DOHH2 (cell line): ENCODE measurements at regions not wholly inside any gene's neighbourhood (a gene's known extent, or its start where the extent isn't known, plus 50 kb on each side); places are given as distances from the start of the nearest gene placed in this dataset.

Experiments
- EZH2phosphoT487 ChIP-seq: fragments of 200-600 bp; sonication (generic); IDR thresholded peaks from 2 replicates; pipeline ENCODE4 v1.6.1; 2017; ENCODE audit warnings: borderline replicate concordance, mild to moderate bottlenecking, antibody characterized with exemption, low read length, moderate library complexity, mixed read lengths
- TF ChIP-seq, protein P1 (sequence below): fragments of 200-600 bp; sonication (generic); IDR thresholded peaks from one replicate; pipeline ENCODE4 v1.5.1; 2014; ENCODE audit warnings: antibody characterized with exemption, mild to moderate bottlenecking, low read depth, low read length; ENCODE audit not compliant: poor library complexity, severe bottlenecking

DNA sequence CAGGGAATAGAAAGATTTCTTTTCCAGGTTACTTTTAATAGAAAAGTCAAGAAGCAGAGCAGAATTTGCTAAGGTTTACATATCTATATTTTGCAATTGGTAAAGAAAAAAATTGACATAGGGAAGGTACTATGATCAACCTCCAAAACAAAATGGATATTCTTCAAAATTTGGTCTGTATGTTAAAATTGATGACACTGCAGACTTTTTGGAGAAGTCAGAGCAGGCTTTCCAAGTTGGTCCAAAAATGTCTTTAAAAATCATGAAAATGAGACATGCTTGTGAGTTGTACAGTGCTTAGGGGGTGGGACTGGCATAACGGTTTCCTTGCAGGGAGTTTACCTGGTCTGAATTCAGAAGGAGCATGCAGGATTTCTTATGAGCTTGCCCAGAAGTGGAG, 77.0 kb downstream of the TFPI2 start:
- no peak for TF ChIP-seq EZH2phosphoT487
- TF ChIP-seq, protein P1, sequence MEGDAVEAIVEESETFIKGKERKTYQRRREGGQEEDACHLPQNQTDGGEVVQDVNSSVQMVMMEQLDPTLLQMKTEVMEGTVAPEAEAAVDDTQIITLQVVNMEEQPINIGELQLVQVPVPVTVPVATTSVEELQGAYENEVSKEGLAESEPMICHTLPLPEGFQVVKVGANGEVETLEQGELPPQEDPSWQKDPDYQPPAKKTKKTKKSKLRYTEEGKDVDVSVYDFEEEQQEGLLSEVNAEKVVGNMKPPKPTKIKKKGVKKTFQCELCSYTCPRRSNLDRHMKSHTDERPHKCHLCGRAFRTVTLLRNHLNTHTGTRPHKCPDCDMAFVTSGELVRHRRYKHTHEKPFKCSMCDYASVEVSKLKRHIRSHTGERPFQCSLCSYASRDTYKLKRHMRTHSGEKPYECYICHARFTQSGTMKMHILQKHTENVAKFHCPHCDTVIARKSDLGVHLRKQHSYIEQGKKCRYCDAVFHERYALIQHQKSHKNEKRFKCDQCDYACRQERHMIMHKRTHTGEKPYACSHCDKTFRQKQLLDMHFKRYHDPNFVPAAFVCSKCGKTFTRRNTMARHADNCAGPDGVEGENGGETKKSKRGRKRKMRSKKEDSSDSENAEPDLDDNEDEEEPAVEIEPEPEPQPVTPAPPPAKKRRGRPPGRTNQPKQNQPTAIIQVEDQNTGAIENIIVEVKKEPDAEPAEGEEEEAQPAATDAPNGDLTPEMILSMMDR = no peak
